GM23338 (cell line): ENCODE measurements at regions not wholly inside any gene's neighbourhood (a gene's known extent, or its start where the extent isn't known, plus 50 kb on each side); places are given as distances from the start of the nearest gene placed in this dataset.

Experiments used
- ATAC-seq: fragments of 200-7000 bp; cut with Tn5 transposase; 3 replicates; pipeline ENCODE4 v1.9.1; 2020
- DNase-seq: peaks from one replicate; pipeline ENCODE4 v3.0.0-alpha.2; 2015; ENCODE audit warnings: low spot score
- H2AFZ ChIP-seq: fragments of 200-600 bp; sonication (generic); 2 replicates; pipeline ENCODE4 v1.8.0; 2016; ENCODE audit warnings: antibody characterized with exemption, mild to moderate bottlenecking, moderate library complexity
- H3F3A ChIP-seq: fragments of 200-600 bp; sonication (generic); replicated peaks from 2 replicates; pipeline ENCODE4 v1.8.0; 2017; ENCODE audit warnings: antibody characterized with exemption, mixed run types, low read depth
- H3K27ac ChIP-seq: fragments of 200-600 bp; sonication (generic); 2 replicates; pipeline ENCODE4 v1.6.1; 2016; ENCODE audit warnings: low read depth
- H3K27me3 ChIP-seq: fragments of 200-600 bp; sonication (generic); 2 replicates; pipeline ENCODE4 v1.8.0; 2016; ENCODE audit warnings: mild to moderate bottlenecking, mixed run types, moderate library complexity; ENCODE audit not compliant: insufficient read depth
- H3K36me3 ChIP-seq: fragments of 200-600 bp; sonication (generic); 2 replicates; pipeline ENCODE4 v1.8.0; 2016; ENCODE audit warnings: mild to moderate bottlenecking; ENCODE audit not compliant: insufficient read depth
- H3K4me1 ChIP-seq: fragments of 200-600 bp; sonication (generic); 2 replicates; pipeline ENCODE4 v1.8.0; 2016; ENCODE audit warnings: mild to moderate bottlenecking, moderate library complexity; ENCODE audit not compliant: insufficient read depth
- H3K4me2 ChIP-seq: fragments of 200-600 bp; sonication (generic); 2 replicates; pipeline ENCODE4 v1.7.1; 2017; ENCODE audit warnings: mixed run types
- H3K4me3 ChIP-seq: fragments of 200-600 bp; sonication (generic); 2 replicates; pipeline ENCODE4 v1.6.1; 2016; ENCODE audit warnings: mixed run types
- H3K79me2 ChIP-seq: fragments of 200-600 bp; sonication (generic); replicated peaks from 2 replicates; pipeline ENCODE4 v1.8.0; 2017; ENCODE audit warnings: mild to moderate bottlenecking; ENCODE audit not compliant: insufficient read depth
- H3K9me2 ChIP-seq: fragments of 200-600 bp; sonication (generic); 2 replicates; pipeline ENCODE4 v1.8.0; 2017; ENCODE audit not compliant: insufficient read depth
- H4K20me1 ChIP-seq: fragments of 200-600 bp; sonication (generic); replicated peaks from 2 replicates; pipeline ENCODE4 v1.8.0; 2017; ENCODE audit warnings: mild to moderate bottlenecking; ENCODE audit not compliant: insufficient read depth
- H3K27ac Mint-ChIP-seq: 2 replicates; pipeline ENCODE4 v1.8.0; 2020; ENCODE audit warnings: inconsistent platforms, mild to moderate bottlenecking, moderate library complexity, mixed read lengths
- H3K27me3 Mint-ChIP-seq: 3 replicates; pipeline ENCODE4 v1.8.0; 2022; ENCODE audit warnings: low read depth, mild to moderate bottlenecking, moderate library complexity, mixed read lengths, inconsistent platforms; ENCODE audit not compliant: insufficient read depth, poor library complexity
- H3K36me3 Mint-ChIP-seq: 3 replicates; pipeline ENCODE4 v1.8.0; 2021; ENCODE audit warnings: low read depth, mild to moderate bottlenecking, inconsistent platforms, moderate library complexity, mixed read lengths
- H3K4me1 Mint-ChIP-seq: 3 replicates; pipeline ENCODE4 v1.8.0; 2020; ENCODE audit warnings: mild to moderate bottlenecking, inconsistent platforms, mixed read lengths
- H3K4me3 Mint-ChIP-seq: 3 replicates; pipeline ENCODE4 v1.8.0; 2021; ENCODE audit warnings: moderate library complexity, mild to moderate bottlenecking, inconsistent platforms, mixed read lengths
- H3K9me3 Mint-ChIP-seq: 3 replicates; pipeline ENCODE4 v1.8.0; 2020; ENCODE audit warnings: moderate library complexity, mild to moderate bottlenecking, inconsistent platforms, mixed read lengths
- CREB1 ChIP-seq: fragments of 250-450 bp; sonication (Bioruptor Pico); IDR thresholded peaks from 2 replicates; pipeline ENCODE4 v1.5.0; 2020; ENCODE audit warnings: low read depth, mild to moderate bottlenecking, moderate library complexity
- CTCF ChIP-seq, 2 experiments: fragments of 200-600 bp in 1 of 2; sonication (generic) in 1 of 2; conservative IDR thresholded peaks; 2 replicates each; pipeline versions ENCODE4 v1.5.1 to v1.6.1; 2016 to 2017; ENCODE audit warnings: antibody characterized with exemption in 2 of 2, low read depth in 2 of 2, mild to moderate bottlenecking in 2 of 2, moderate library complexity in 1 of 2
- ETS1 ChIP-seq: IDR thresholded peaks from 2 replicates; pipeline ENCODE4 v1.6.1; 2016; ENCODE audit warnings: antibody characterized with exemption
- EZH2 ChIP-seq: fragments of 200-600 bp; sonication (generic); IDR thresholded peaks from one replicate; pipeline ENCODE4 v1.8.0; 2017; ENCODE audit warnings: antibody characterized with exemption, mild to moderate bottlenecking, low read depth; ENCODE audit not compliant: unreplicated experiment
- EZH2phosphoT487 ChIP-seq: fragments of 200-600 bp; sonication (generic); IDR thresholded peaks from one replicate; pipeline ENCODE4 v1.8.1; 2018; ENCODE audit warnings: antibody characterized with exemption; ENCODE audit not compliant: unreplicated experiment
- NANOG ChIP-seq: IDR thresholded peaks from 2 replicates; pipeline ENCODE4 v1.6.1; 2016; ENCODE audit warnings: antibody characterized with exemption, borderline replicate concordance
- POLR2AphosphoS5 ChIP-seq: IDR thresholded peaks from 2 replicates; pipeline ENCODE4 v1.6.1; 2016; ENCODE audit warnings: antibody characterized with exemption, low read depth
- REST ChIP-seq: IDR thresholded peaks from one replicate; pipeline ENCODE4 v1.6.1; 2018; ENCODE audit warnings: antibody characterized with exemption; ENCODE audit not compliant: unreplicated experiment
- STAT1 ChIP-seq: IDR thresholded peaks from one replicate; pipeline ENCODE4 v1.6.1; 2016; ENCODE audit warnings: antibody characterized with exemption; ENCODE audit not compliant: unreplicated experiment
- ZNF114 ChIP-seq: fragments of 250-450 bp; sonication (Bioruptor Pico); IDR thresholded peaks from 2 replicates; pipeline ENCODE4 v1.5.0; 2020; ENCODE audit warnings: mild to moderate bottlenecking, moderate library complexity
- ZNF331 ChIP-seq: fragments of 250-450 bp; sonication (Bioruptor Pico); IDR thresholded peaks from 2 replicates; pipeline ENCODE4 v1.5.0; 2020; ENCODE audit warnings: low read depth, mild to moderate bottlenecking, moderate library complexity

GRCh38 chr1:239098400-239099037, 287.8 kb upstream of the CHRM3 start (continued):
- no peak for TF ChIP-seq ETS1

- Mint-ChIP-seq H3K36me3 (no peaks in the 10 kb centered on the region), H3K27ac (no peak overlapping the region), H3K27me3 (no peaks in the 10 kb centered on the region), H3K4me3 (no peak overlapping the region), H3K9me3 (no peaks in the 10 kb centered on the region), H3K4me1 (peaks cover 10% of the 10 kb centered on the region; the same call in 2 of the 3 replicates)
- no peaks in the 10 kb centered on the region for H3K27me3 ChIP-seq
- ATAC-seq (no peak), DNase-seq (no peak)
- no peaks in the 10 kb centered on the region for H3F3A ChIP-seq
- H3K9me2 ChIP-seq: 0 out of 2 replicates have a peak, but pooled peaks cover 8% of the 10 kb centered on the region
- no peaks in the 10 kb centered on the region for H3K36me3 ChIP-seq
- no peaks in the 10 kb centered on the region for H3K79me2 ChIP-seq
- H3K27ac ChIP-seq: no peak overlapping the region
- H3K4me3 ChIP-seq: no peak overlapping the region
- H3K4me2 ChIP-seq: no peak overlapping the region
- H3K4me1 ChIP-seq: 0 out of 2 replicates have a peak, but pooled peaks cover 4% of the 10 kb centered on the region
- H2AFZ ChIP-seq: no peak overlapping the region
- H4K20me1 ChIP-seq: no peaks in the 10 kb centered on the region
- TF ChIP-seq CTCF (conservative IDR thresholded peaks at IDR 0.05; ENCODE audit: low read depth in 2 of 2) (no peak), NANOG (no peak), ZNF331 (CRISPR knock-in tag) (no peak), CREB1 (no peak), ETS1 (no peak), POLR2AphosphoS5 (no peak), STAT1 (no peak), EZH2phosphoT487 (no peak), REST (no peak), EZH2 (no peak), ZNF114 (CRISPR knock-in tag) (no peak)
Observed at GRCh38 chr1:239091537-239091936, 294.8 kb upstream of the CHRM3 start.
